Activated CD8-positive, alpha-beta memory T cell treated with anti-CD3 and anti-CD28 coated beads, Interleukin-2, amount 10 ng/mL, durations not matched to agents 7 days and 5 days (primary cell): ENCODE measurements at regions not wholly inside any gene's neighbourhood (a gene's known extent, or its start where the extent isn't known, plus 50 kb on each side); places are given as distances from the start of the nearest gene placed in this dataset.
A peak's percentile ranks its signal among the peaks of the same experiment; 100 is the strongest.
"Not testable (repeated sequence)": the region's sequence is repeated elsewhere in the genome, so short reads cannot be mapped to it uniquely, and the experiment has no call there.

Source experiments
- ATAC-seq: fragments of 150-1000 bp; cut with Tn5 transposase; one replicate; pipeline ENCODE4 v1.10.0; 2021; ENCODE audit warnings: moderate library complexity
- CTCF ChIA-PET: fragments of 350-600 bp; sonication (Branson Sonifier 250); formaldehyde crosslinking; loops from one replicate; lab custom pipeline; 2021; ENCODE audit warnings: antibody characterized with exemption; lab: Charles Lee
- DNase-seq: peaks from one replicate; pipeline ENCODE4 v3.0.0-alpha.2; 2020
- H3K27ac Mint-ChIP-seq: one replicate; pipeline ENCODE4 v1.8.0; 2021; ENCODE audit warnings: mild to moderate bottlenecking, mixed read lengths
- H3K27me3 Mint-ChIP-seq: one replicate; pipeline ENCODE4 v1.8.0; 2021; ENCODE audit warnings: mixed read lengths
- H3K36me3 Mint-ChIP-seq: one replicate; pipeline ENCODE4 v1.8.0; 2021; ENCODE audit warnings: mild to moderate bottlenecking, mixed read lengths
- H3K4me1 Mint-ChIP-seq: one replicate; pipeline ENCODE4 v1.8.0; 2021; ENCODE audit warnings: mixed read lengths
- H3K4me3 Mint-ChIP-seq: one replicate; pipeline ENCODE4 v1.8.0; 2021; ENCODE audit warnings: mild to moderate bottlenecking, moderate library complexity, mixed read lengths
- H3K9me3 Mint-ChIP-seq: one replicate; pipeline ENCODE4 v1.8.0; 2022; ENCODE audit warnings: low read depth, mixed read lengths

GRCh38 chr22:49519117-49519737 lies 308.4 kb downstream of the BRD1 start:
- no peak overlapping the region for H3K27ac Mint-ChIP-seq
- H3K36me3 Mint-ChIP-seq: no peaks in the 10 kb centered on the region
- CTCF ChIA-PET: no interaction called here
- H3K4me3 Mint-ChIP-seq: no peak overlapping the region
- no peak for ATAC-seq
- H3K27me3 Mint-ChIP-seq: no peaks in the 10 kb centered on the region
- H3K9me3 Mint-ChIP-seq: no peaks in the 10 kb centered on the region
- DNase-seq: no peak
- no peaks in the 10 kb centered on the region for H3K4me1 Mint-ChIP-seq

DNA sequence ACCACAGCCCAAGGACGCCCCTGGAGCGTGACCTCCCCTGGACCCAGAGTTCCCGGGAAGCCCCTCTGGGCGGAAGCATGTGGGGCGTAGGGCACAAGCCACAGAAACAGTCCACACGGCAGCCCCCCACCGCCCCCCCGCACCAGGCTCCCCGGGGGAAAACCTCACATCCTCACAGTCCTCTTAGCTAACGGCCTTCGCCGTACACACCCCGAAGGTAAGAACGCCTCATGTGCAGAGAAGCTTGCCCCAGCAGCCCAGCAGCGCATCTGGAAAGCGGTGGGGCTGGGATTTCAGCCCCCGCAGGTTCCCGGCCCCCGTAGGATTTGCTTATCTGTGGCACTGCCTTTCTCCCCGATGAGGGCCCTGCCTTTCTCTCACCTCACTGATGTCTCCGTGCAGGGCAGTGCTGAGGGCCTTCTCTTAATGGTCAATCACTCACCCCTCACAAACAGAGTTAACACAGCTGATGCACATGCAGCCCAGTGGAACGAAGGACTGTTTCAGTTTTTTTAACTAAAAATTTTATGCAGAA lies 309.2 kb downstream of the BRD1 start:
- DNase-seq (no peak), ATAC-seq (no peak)
- Mint-ChIP-seq H3K4me1 (no peaks in the 10 kb centered on the region), H3K9me3 (no peaks in the 10 kb centered on the region), H3K4me3 (no peak overlapping the region), H3K27ac (no peak overlapping the region), H3K27me3 (no peaks in the 10 kb centered on the region), H3K36me3 (no peaks in the 10 kb centered on the region)
- CTCF ChIA-PET: no interaction called here

GRCh38 chr22:49517667-49518185 lies 309.9 kb downstream of the BRD1 start:
- ATAC-seq: no peak
- Mint-ChIP-seq H3K4me3 (no peak overlapping the region), H3K4me1 (peaks cover 1% of the 10 kb centered on the region), H3K27ac (no peak overlapping the region), H3K36me3 (no peaks in the 10 kb centered on the region), H3K9me3 (no peaks in the 10 kb centered on the region), H3K27me3 (no peaks in the 10 kb centered on the region)
- CTCF ChIA-PET: no interaction called here
- DNase-seq: no peak

DNA sequence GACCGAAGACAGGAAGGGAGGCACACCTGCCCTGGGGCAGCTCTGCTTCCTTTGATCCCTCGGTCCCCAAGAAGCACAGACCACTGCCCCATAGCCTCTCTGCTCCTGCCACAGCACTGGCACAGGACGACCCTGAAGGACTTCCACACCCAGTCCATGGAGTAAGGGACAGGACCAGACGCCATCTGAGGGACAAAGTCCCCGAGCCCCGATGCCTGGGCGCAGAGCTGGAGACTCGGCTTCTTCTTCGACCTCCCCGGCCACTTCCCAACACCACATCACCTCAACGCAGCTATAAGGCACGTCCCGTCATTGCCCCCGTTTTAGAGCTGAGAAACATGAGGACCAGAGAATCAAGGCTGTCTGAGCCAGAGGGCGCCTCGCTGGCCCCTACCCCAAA lies 310.5 kb downstream of the BRD1 start:
- no peaks in the 10 kb centered on the region for H3K36me3 Mint-ChIP-seq
- no peaks in the 10 kb centered on the region for H3K9me3 Mint-ChIP-seq
- CTCF ChIA-PET: no interaction called here
- ATAC-seq (no peak), DNase-seq (no peak)
- H3K27ac Mint-ChIP-seq: no peak overlapping the region
- peaks cover 4% of the 10 kb centered on the region for H3K4me1 Mint-ChIP-seq
- no peak overlapping the region for H3K4me3 Mint-ChIP-seq
- no peaks in the 10 kb centered on the region for H3K27me3 Mint-ChIP-seq

DNA sequence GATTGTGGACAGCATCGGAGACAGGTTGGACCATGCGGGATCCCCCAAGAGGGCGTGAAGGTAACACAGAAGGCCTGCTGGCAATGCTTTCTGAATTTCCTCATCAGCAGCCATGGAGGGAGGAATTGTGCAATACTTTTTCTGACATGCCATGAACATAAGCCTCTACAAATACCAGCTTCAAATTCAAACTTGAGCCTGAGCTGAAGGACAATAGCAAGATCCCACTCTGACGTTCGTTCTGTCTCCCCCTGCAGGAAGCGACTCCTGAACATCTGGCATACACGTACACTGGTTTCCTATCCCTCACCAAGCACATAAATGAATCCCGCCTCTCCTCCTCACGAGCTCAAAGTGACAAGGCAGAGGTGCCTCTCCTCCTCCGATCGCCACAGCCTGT lies 312.2 kb downstream of the BRD1 start:
- Mint-ChIP-seq H3K4me3 (no peak overlapping the region), H3K27me3 (no peaks in the 10 kb centered on the region)
- CTCF ChIA-PET: no interaction called here

DNA sequence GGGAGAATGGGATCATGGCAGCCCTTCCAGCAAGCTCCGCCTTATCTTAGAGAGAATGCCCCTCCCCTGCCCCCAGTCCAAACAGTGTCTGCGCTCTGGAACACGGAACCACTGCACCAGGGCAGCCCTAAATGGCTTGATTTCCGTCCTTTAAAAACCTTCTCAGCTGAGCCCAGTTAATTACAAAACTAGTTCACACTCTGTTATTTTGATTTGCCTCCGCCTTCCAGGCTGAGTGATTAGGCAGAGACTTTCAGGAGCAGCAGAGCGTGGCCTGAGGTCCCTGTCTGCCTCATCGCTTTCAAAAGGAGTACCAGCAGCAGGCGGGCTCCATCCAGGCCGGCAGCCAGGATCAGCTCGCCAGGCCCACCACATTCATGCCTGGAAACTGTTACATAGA lies 313.0 kb downstream of the BRD1 start:
- H3K9me3 Mint-ChIP-seq: peaks cover 7% of the 10 kb centered on the region
- peaks cover 14% of the 10 kb centered on the region for H3K4me1 Mint-ChIP-seq
- ATAC-seq (no peak), DNase-seq (no peak)
- no peaks in the 10 kb centered on the region for H3K27me3 Mint-ChIP-seq
- no peak overlapping the region for H3K4me3 Mint-ChIP-seq
- no peak overlapping the region for H3K27ac Mint-ChIP-seq
- peaks cover 9% of the 10 kb centered on the region for H3K36me3 Mint-ChIP-seq
- CTCF ChIA-PET: no interaction called here

More for the DNA sequence above, 312.2 kb downstream of the BRD1 start:
- ATAC-seq (no peak), DNase-seq (no peak)
- H3K36me3 Mint-ChIP-seq: peaks cover 6% of the 10 kb centered on the region
- no peak overlapping the region for H3K27ac Mint-ChIP-seq
- H3K9me3 Mint-ChIP-seq: peaks cover 5% of the 10 kb centered on the region
- H3K4me1 Mint-ChIP-seq: peaks cover 14% of the 10 kb centered on the region

DNA sequence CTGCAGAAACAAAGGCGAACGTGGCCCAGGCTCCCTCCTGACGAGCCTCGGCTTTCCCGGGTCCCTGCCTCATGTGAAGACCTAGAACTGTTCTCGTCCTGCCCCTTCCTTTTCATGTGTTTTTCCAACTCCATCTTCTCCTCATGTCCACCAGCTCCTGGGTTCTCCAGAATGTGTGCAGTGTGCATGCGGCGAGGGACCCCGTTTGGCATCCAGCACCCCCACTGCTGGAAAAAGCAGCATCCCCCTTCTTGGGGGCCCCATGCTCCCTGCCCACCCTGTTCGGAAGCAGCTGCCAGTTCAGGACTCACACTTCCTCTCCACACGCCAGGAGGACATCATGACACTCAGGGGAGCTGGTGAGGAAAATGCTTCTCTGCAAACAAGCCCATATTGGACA lies 313.5 kb downstream of the BRD1 start:
- no peak for ATAC-seq
- CTCF ChIA-PET: no interaction called here
- no peak for DNase-seq
- no peak overlapping the region for H3K4me3 Mint-ChIP-seq
- H3K27me3 Mint-ChIP-seq: no peaks in the 10 kb centered on the region
- H3K36me3 Mint-ChIP-seq: peaks cover 9% of the 10 kb centered on the region
- H3K4me1 Mint-ChIP-seq: peaks cover 14% of the 10 kb centered on the region
- peaks cover 7% of the 10 kb centered on the region for H3K9me3 Mint-ChIP-seq
- H3K27ac Mint-ChIP-seq: no peak overlapping the region

GRCh38 chr22:49513358-49513851 lies 314.3 kb downstream of the BRD1 start:
- H3K36me3 Mint-ChIP-seq: peaks cover 9% of the 10 kb centered on the region
- DNase-seq (no peak), ATAC-seq (no peak)
- no peak overlapping the region for H3K27ac Mint-ChIP-seq
- peaks cover 7% of the 10 kb centered on the region for H3K9me3 Mint-ChIP-seq
- H3K27me3 Mint-ChIP-seq: no peaks in the 10 kb centered on the region
- peaks cover 14% of the 10 kb centered on the region for H3K4me1 Mint-ChIP-seq
- no peak overlapping the region for H3K4me3 Mint-ChIP-seq
- CTCF ChIA-PET: no interaction called here

- H3K27me3 Mint-ChIP-seq: no peaks in the 10 kb centered on the region
- H3K9me3 Mint-ChIP-seq: peaks cover 9% of the 10 kb centered on the region
- no peak overlapping the region for H3K4me3 Mint-ChIP-seq
- DNase-seq (no peak), ATAC-seq (no peak)
- H3K27ac Mint-ChIP-seq: peak overlapping the region; percentile 74
- H3K4me1 Mint-ChIP-seq: peaks cover 14% of the 10 kb centered on the region
- CTCF ChIA-PET: no interaction called here
- H3K36me3 Mint-ChIP-seq: peaks cover 9% of the 10 kb centered on the region
Observed at GRCh38 chr22:49512487-49513165, 315.0 kb downstream of the BRD1 start.

DNA sequence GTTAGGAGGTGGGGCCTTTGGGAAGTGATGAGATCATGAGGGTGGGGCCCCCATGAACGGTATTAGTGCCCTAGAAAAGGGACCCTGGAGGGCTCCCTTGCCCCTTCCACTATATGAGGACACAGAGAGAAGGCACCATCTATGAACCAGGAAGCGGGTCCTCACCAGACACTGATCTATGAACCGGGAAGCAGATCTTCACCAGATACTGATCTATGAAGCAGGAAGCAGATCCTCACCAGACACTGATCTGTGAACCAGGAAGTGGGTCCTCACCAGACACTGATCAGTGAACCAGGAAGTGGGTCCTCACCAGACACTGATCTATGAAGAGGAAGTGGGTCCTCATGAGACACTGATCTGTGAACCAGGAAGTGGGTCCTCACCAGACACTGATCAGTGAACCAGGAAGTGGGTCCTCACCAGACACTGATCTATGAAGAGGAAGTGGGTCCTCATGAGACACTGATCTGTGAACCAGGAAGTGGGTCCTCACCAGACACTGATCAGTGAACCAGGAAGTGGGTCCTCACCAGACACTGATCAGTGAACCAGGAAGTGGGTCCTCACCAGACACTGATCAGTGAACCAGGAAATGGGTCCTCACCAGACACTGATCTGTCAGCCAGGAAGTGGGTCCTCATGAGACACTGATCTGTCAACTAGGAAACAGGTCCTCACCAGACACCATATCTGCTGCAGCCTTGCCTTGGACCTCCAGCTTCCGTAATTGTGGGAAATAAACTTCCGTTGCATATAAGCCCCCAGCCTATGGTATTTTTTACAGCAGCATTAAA lies 316.1 kb downstream of the BRD1 start:
- H3K27me3 Mint-ChIP-seq, DNase-seq, H3K36me3 Mint-ChIP-seq: not testable (repeated sequence)

GRCh38 chr22:49510718-49511117 lies 317.0 kb downstream of the BRD1 start:
- no peaks in the 10 kb centered on the region for H3K27me3 Mint-ChIP-seq
- peaks cover 14% of the 10 kb centered on the region for H3K4me1 Mint-ChIP-seq
- H3K4me3 Mint-ChIP-seq: no peak overlapping the region
- H3K27ac Mint-ChIP-seq: peak overlapping the region; percentile 85
- peaks cover 9% of the 10 kb centered on the region for H3K36me3 Mint-ChIP-seq
- no peak for DNase-seq
- CTCF ChIA-PET: no interaction called here
- H3K9me3 Mint-ChIP-seq: peaks cover 9% of the 10 kb centered on the region
- ATAC-seq: no peak

More for the DNA sequence above, 316.1 kb downstream of the BRD1 start:
- H3K9me3 Mint-ChIP-seq, H3K4me3 Mint-ChIP-seq, CTCF ChIA-PET, ATAC-seq: not testable (repeated sequence)
- peak overlapping the region; percentile 85 for H3K27ac Mint-ChIP-seq
- peaks cover 14% of the 10 kb centered on the region for H3K4me1 Mint-ChIP-seq

DNA sequence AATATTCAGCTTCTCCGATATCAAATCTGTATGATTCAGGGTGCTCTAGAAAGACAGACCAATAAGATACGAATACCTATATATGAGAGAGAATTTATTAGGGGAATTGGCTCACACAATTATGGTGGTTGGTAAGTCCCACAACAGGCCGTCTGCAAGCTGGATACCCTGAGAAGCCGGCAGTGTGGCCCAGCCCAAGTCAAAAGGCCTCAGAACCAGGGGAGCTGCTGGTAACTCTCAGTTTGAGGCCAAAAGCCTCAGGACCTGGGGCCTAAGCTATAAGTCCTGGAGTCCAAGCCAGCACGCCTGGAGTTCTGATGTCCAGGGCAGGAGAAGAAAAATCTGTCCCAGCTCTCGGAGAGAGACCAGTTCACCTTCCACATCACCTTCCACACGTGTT lies 318.7 kb downstream of the BRD1 start:
- no peak overlapping the region for H3K27ac Mint-ChIP-seq

DNA sequence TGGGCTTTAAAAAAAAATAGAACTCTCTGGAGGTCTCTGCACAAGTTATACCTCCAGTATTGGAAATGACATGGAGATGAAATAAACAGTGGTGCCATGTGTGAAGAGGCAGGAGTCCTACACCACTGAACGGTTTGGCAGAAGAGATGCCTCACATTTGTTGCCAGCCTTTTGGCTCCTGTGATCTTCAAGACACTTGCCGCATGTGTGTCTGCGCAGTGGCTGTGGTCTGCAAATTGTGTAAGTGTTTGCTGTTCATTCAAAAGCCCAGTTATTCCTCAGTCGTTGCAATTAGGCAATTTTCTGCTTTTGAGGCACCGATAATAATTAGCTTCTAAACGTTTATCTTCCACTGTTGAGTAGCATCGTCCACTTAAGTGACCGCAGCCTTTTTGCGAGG lies 319.1 kb downstream of the BRD1 start:
- DNase-seq (no peak), ATAC-seq (no peak)
- H3K4me3 Mint-ChIP-seq: no peak overlapping the region
- H3K27me3 Mint-ChIP-seq: no peaks in the 10 kb centered on the region
- H3K4me1 Mint-ChIP-seq: peaks cover 14% of the 10 kb centered on the region
- CTCF ChIA-PET: no interaction called here
- peaks cover 9% of the 10 kb centered on the region for H3K9me3 Mint-ChIP-seq
- peaks cover 9% of the 10 kb centered on the region for H3K36me3 Mint-ChIP-seq
- H3K27ac Mint-ChIP-seq: no peak overlapping the region

More for the DNA sequence above, 318.7 kb downstream of the BRD1 start:
- H3K4me3 Mint-ChIP-seq: no peak overlapping the region
- peaks cover 9% of the 10 kb centered on the region for H3K36me3 Mint-ChIP-seq
- CTCF ChIA-PET: no interaction called here
- H3K9me3 Mint-ChIP-seq: peaks cover 9% of the 10 kb centered on the region
- DNase-seq (no peak), ATAC-seq (no peak)
- H3K27me3 Mint-ChIP-seq: no peaks in the 10 kb centered on the region
- H3K4me1 Mint-ChIP-seq: peaks cover 14% of the 10 kb centered on the region
